Caco-2 (cell line): ENCODE measurements at regions not wholly inside any gene's neighbourhood (a gene's known extent, or its start where the extent isn't known, plus 50 kb on each side); places are given as distances from the start of the nearest gene placed in this dataset.
"Not testable (repeated sequence)": the region's sequence is repeated elsewhere in the genome, so short reads cannot be mapped to it uniquely, and the experiment has no call there.

Experiments
- BruUV-seq: library from RNA; stranded (reverse); fragments of 400-500 nt; replicated peaks from 2 replicates; lab custom pipeline; 2021; lab: Mats Ljungman, UMichigan
- CTCF ChIA-PET: fragments of 300-600 bp; sonication (Branson Sonifier 250); formaldehyde crosslinking; loops from one replicate; lab custom pipeline; 2022; ENCODE audit warnings: antibody characterized with exemption; lab: Charles Lee
- POLR2A ChIA-PET: fragments of 300-600 bp; sonication (Branson Sonifier 250); formaldehyde crosslinking; loops from one replicate; lab custom pipeline; 2022; ENCODE audit warnings: antibody characterized with exemption; lab: Charles Lee
- DNase-seq, 2 experiments: peaks; one replicate each; pipeline versions ENCODE4 v3.0.0 to v3.0.0-alpha.2; 2020 to 2022
- H3K27me3 ChIP-seq: replicated peaks from 2 replicates; pipeline ENCODE4 v1.6.0; 2011; ENCODE audit warnings: low read length; ENCODE audit not compliant: control insufficient read depth, insufficient read depth
- H3K36me3 ChIP-seq: 2 replicates; pipeline ENCODE4 v1.5.1; 2011; ENCODE audit warnings: low read length; ENCODE audit not compliant: control insufficient read depth, insufficient read depth
- H3K4me1 ChIP-seq: fragments of 250-450 bp; sonication (Bioruptor Pico); 2 replicates; pipeline ENCODE4 v1.5.1; 2020; ENCODE audit warnings: mild to moderate bottlenecking
- H3K4me3 ChIP-seq: 2 replicates; pipeline ENCODE4 v1.5.1; 2011; ENCODE audit warnings: low read depth, mild to moderate bottlenecking, control low read depth, low read length
- H3K9me3 ChIP-seq: fragments of 250-450 bp; sonication (Bioruptor Pico); 2 replicates; pipeline ENCODE4 v1.5.1; 2020; ENCODE audit warnings: mild to moderate bottlenecking, moderate library complexity
- H3K27ac Mint-ChIP-seq: one replicate; pipeline ENCODE4 v1.8.0; 2022; ENCODE audit warnings: mixed read lengths; ENCODE audit not compliant: unreplicated experiment
- H3K27me3 Mint-ChIP-seq: one replicate; pipeline ENCODE4 v1.8.0; 2022; ENCODE audit warnings: mixed read lengths; ENCODE audit not compliant: insufficient read depth, unreplicated experiment
- H3K36me3 Mint-ChIP-seq: one replicate; pipeline ENCODE4 v1.8.0; 2022; ENCODE audit warnings: mild to moderate bottlenecking, mixed read lengths; ENCODE audit not compliant: insufficient read depth, unreplicated experiment
- H3K4me1 Mint-ChIP-seq: one replicate; pipeline ENCODE4 v1.8.0; 2022; ENCODE audit warnings: low read depth, mixed read lengths; ENCODE audit not compliant: unreplicated experiment
- H3K4me3 Mint-ChIP-seq: one replicate; pipeline ENCODE4 v1.8.0; 2022; ENCODE audit warnings: mild to moderate bottlenecking, moderate library complexity, mixed read lengths; ENCODE audit not compliant: unreplicated experiment
- H3K9me3 Mint-ChIP-seq: one replicate; pipeline ENCODE4 v1.8.0; 2022; ENCODE audit warnings: mixed read lengths; ENCODE audit not compliant: unreplicated experiment
- CTCF ChIP-seq, 2 experiments: fragments of 200-600 bp in 1 of 2; IDR thresholded peaks; 1 replicate in 1 of 2; 2 replicates in 1 of 2; pipeline versions ENCODE4 v1.5.1 to v1.8.0; 2011 to 2022; ENCODE audit warnings: antibody characterized with exemption in 1 of 2, control low read depth in 1 of 2, inconsistent platforms in 1 of 2, low read depth in 1 of 2, low read length in 1 of 2, mild to moderate bottlenecking in 1 of 2, moderate library complexity in 1 of 2; ENCODE audit not compliant: insufficient read depth in 1 of 2, severe bottlenecking in 1 of 2, unreplicated experiment in 1 of 2
- intact Hi-C: fragments of 100-400 bp; cut with micrococcal nuclease; formaldehyde crosslinking; loops from one replicate; pipeline ENCODE4 v1.10.0; 2022; ENCODE audit not compliant: unreplicated experiment

- Mint-ChIP-seq H3K27me3 (no peaks in the 10 kb centered on the region), H3K9me3 (no peaks in the 10 kb centered on the region), H3K27ac (no peak overlapping the region), H3K4me3 (no peak overlapping the region), H3K4me1 (no peaks in the 10 kb centered on the region), H3K36me3 (no peaks in the 10 kb centered on the region)
- no peaks in the 10 kb centered on the region for H3K4me1 ChIP-seq
- POLR2A ChIA-PET, result no interaction called here
- no peaks in the 10 kb centered on the region for H3K9me3 ChIP-seq
- CTCF ChIA-PET, result no interaction called here
- BruUV-seq, result no TSS peak
- no peak for TF ChIP-seq CTCF (IDR thresholded peaks at IDR 0.05; ENCODE audit: insufficient read depth in 1 of 2, low read depth in 1 of 2, low read length in 1 of 2, severe bottlenecking in 1 of 2, unreplicated experiment in 1 of 2)
- no peaks in the 10 kb centered on the region for H3K27me3 ChIP-seq
- intact Hi-C loops, result no loop called here
- no peak overlapping the region for H3K4me3 ChIP-seq
- no peaks in the 10 kb centered on the region for H3K36me3 ChIP-seq
- DNase-seq, result no peak
Observed at GRCh38 chr4:91764085-91764484, 539.7 kb upstream of the GRID2 start.

- no peak overlapping the region for H3K4me3 Mint-ChIP-seq
- POLR2A ChIA-PET, result no interaction called here
- H3K27me3 Mint-ChIP-seq, result no peaks in the 10 kb centered on the region
- no peak for TF ChIP-seq CTCF (IDR thresholded peaks at IDR 0.05; ENCODE audit: insufficient read depth in 1 of 2, low read depth in 1 of 2, low read length in 1 of 2, severe bottlenecking in 1 of 2, unreplicated experiment in 1 of 2)
- no peaks in the 10 kb centered on the region for H3K27me3 ChIP-seq
- H3K4me1 Mint-ChIP-seq, result no peaks in the 10 kb centered on the region
- H3K27ac Mint-ChIP-seq, result no peak overlapping the region
- CTCF ChIA-PET, result no interaction called here
- peaks cover 18% of the 10 kb centered on the region for H3K9me3 Mint-ChIP-seq
- H3K36me3 Mint-ChIP-seq, result no peaks in the 10 kb centered on the region
- H3K9me3 ChIP-seq, result no peaks in the 10 kb centered on the region
- no TSS peak for BruUV-seq
- DNase-seq, result no peak
- H3K4me3 ChIP-seq, result no peak overlapping the region
- H3K36me3 ChIP-seq, result no peaks in the 10 kb centered on the region
- intact Hi-C loops, result no loop called here
- no peaks in the 10 kb centered on the region for H3K4me1 ChIP-seq
Observed at GRCh38 chr4:91769912-91770311, 533.9 kb upstream of the GRID2 start.

GRCh38 chr4:91791631-91792030, 512.1 kb upstream of the GRID2 start:
- CTCF ChIA-PET, result interaction anchor here (0.6 kb wide), 1 partner anchor 166 kb away, joined by 3 read pairs; no protein-coding TSS in a partner anchor
- peak overlapping the region; percentile 39 for H3K4me3 ChIP-seq
- peak; percentile 29 to 51 for DNase-seq
- H3K36me3 ChIP-seq, intact Hi-C loops, H3K9me3 ChIP-seq, H3K36me3 Mint-ChIP-seq, H3K9me3 Mint-ChIP-seq, POLR2A ChIA-PET, H3K4me1 ChIP-seq, H3K27me3 ChIP-seq, H3K4me1 Mint-ChIP-seq, H3K27me3 Mint-ChIP-seq, BruUV-seq: not testable (repeated sequence)
- Mint-ChIP-seq H3K27ac (peak overlapping the region; percentile 70), H3K4me3 (peak overlapping the region; percentile 79)

GRCh38 chr4:91795947-91796346, 507.8 kb upstream of the GRID2 start:
- Mint-ChIP-seq H3K9me3 (no peaks in the 10 kb centered on the region), H3K4me3 (no peak overlapping the region), H3K4me1 (no peaks in the 10 kb centered on the region), H3K27ac (no peak overlapping the region), H3K27me3 (no peaks in the 10 kb centered on the region), H3K36me3 (no peaks in the 10 kb centered on the region)
- no peak overlapping the region for H3K4me3 ChIP-seq
- BruUV-seq, result no TSS peak
- CTCF ChIA-PET, result no interaction called here
- TF ChIP-seq CTCF (IDR thresholded peaks at IDR 0.05; ENCODE audit: insufficient read depth in 1 of 2, low read depth in 1 of 2, low read length in 1 of 2, severe bottlenecking in 1 of 2, unreplicated experiment in 1 of 2), result no peak
- intact Hi-C loops, result no loop called here
- DNase-seq, result no peak
- no peaks in the 10 kb centered on the region for H3K9me3 ChIP-seq
- POLR2A ChIA-PET, result no interaction called here
- no peaks in the 10 kb centered on the region for H3K36me3 ChIP-seq
- no peaks in the 10 kb centered on the region for H3K27me3 ChIP-seq
- H3K4me1 ChIP-seq, result no peaks in the 10 kb centered on the region
